ENCODE measurements at regions not wholly inside any gene's neighbourhood (a gene's known extent, or its start where the extent isn't known, plus 50 kb on each side); places are given as distances from the start of the nearest gene placed in this dataset.

DNA sequence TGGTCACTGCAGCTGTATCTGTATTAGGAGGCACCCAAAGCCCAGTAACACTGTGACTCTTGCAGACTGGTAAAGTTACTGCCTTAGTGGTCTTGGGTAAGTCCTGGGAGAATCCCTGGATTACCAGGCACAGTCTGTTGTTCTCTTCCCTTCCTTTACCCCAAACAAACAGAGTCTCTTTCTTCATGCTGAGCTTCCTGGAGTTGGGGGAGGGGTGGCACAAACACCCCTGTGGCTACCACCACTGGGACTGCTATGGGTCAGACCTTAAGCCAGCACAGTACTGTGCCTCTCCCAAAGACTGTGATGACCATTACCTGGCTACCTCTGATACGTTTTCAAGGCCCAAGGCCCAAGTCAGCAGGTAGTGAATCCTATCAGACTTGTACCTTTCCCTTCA lies 59.9 kb upstream of the FAM3C start:
- TF ChIP-seq POLR2AphosphoS5 (IDR thresholded peaks at IDR 0.05) (no peak), POLR2A (IDR thresholded peaks at IDR 0.05) (no peak)
- TF ChIP-seq, protein P1, sequence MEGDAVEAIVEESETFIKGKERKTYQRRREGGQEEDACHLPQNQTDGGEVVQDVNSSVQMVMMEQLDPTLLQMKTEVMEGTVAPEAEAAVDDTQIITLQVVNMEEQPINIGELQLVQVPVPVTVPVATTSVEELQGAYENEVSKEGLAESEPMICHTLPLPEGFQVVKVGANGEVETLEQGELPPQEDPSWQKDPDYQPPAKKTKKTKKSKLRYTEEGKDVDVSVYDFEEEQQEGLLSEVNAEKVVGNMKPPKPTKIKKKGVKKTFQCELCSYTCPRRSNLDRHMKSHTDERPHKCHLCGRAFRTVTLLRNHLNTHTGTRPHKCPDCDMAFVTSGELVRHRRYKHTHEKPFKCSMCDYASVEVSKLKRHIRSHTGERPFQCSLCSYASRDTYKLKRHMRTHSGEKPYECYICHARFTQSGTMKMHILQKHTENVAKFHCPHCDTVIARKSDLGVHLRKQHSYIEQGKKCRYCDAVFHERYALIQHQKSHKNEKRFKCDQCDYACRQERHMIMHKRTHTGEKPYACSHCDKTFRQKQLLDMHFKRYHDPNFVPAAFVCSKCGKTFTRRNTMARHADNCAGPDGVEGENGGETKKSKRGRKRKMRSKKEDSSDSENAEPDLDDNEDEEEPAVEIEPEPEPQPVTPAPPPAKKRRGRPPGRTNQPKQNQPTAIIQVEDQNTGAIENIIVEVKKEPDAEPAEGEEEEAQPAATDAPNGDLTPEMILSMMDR (IDR thresholded peaks at IDR 0.05) = no peak
